Large intestine (tissue), 3 donors: ENCODE measurements at regions not wholly inside any gene's neighbourhood (a gene's known extent, or its start where the extent isn't known, plus 50 kb on each side); places are given as distances from the start of the nearest gene placed in this dataset.
"Not testable (repeated sequence)": the region's sequence is repeated elsewhere in the genome, so short reads cannot be mapped to it uniquely, and the experiment has no call there.

Experiments
- DNase-seq, 2 donors: peaks; one replicate each; pipeline versions ENCODE4 v3.0.0 to v3.0.0-alpha.2; 2013
- H3K27ac ChIP-seq: one replicate; pipeline ENCODE4 v1.5.1; 2013; ENCODE audit warnings: low read length
- H3K27me3 ChIP-seq: 2 replicates; pipeline ENCODE4 v1.6.1; 2013; ENCODE audit warnings: low read length; ENCODE audit not compliant: control insufficient read depth, insufficient read depth
- H3K36me3 ChIP-seq: 2 replicates; pipeline ENCODE4 v1.6.1; 2013; ENCODE audit warnings: low read length; ENCODE audit not compliant: control insufficient read depth, insufficient read depth
- H3K4me1 ChIP-seq: one replicate; pipeline ENCODE4 v1.6.1; 2013; ENCODE audit warnings: low read length; ENCODE audit not compliant: control insufficient read depth, insufficient read depth
- H3K4me3 ChIP-seq: one replicate; pipeline ENCODE4 v1.5.1; 2013; ENCODE audit warnings: low read length
- H3K9me3 ChIP-seq: one replicate; pipeline ENCODE4 v1.6.1; 2013; ENCODE audit warnings: mild to moderate bottlenecking, low read depth, low read length, moderate library complexity; ENCODE audit not compliant: control insufficient read depth
- WGBS: methylation state at CpG from one replicate; pipeline ENCODE4 v1.1.5; 2013; ENCODE audit warnings: low lambda C conversion rate; ENCODE audit not compliant: insufficient coverage; 5-methylcytosine and 5-hydroxymethylcytosine counted together

GRCh38 chr13:22961835-22962537, 218.8 kb upstream of the SGCG start:
- Histone ChIP-seq H3K36me3 (no peaks in the 10 kb centered on the region), H3K27ac (no peak overlapping the region), H3K27me3 (no peaks in the 10 kb centered on the region), H3K9me3 (no peaks in the 10 kb centered on the region), H3K4me3 (no peak overlapping the region), H3K4me1 (no peaks in the 10 kb centered on the region)
- WGBS = no CpG with 5 or more reads among the region's 16 CpGs
- no peak for DNase-seq

GRCh38 chr13:22963384-22964053, 217.3 kb upstream of the SGCG start:
- DNase-seq, H3K27me3 ChIP-seq, H3K9me3 ChIP-seq, H3K4me1 ChIP-seq, H3K4me3 ChIP-seq, H3K36me3 ChIP-seq, H3K27ac ChIP-seq: not testable (repeated sequence)
- no CpG with 5 or more reads among the region's 8 CpGs for WGBS

- no peak overlapping the region for H3K4me3 ChIP-seq
- WGBS = no CpG with 5 or more reads among the region's 12 CpGs
- no peak for DNase-seq
- no peak overlapping the region for H3K27ac ChIP-seq
- H3K36me3 ChIP-seq = no peaks in the 10 kb centered on the region
- H3K4me1 ChIP-seq = no peaks in the 10 kb centered on the region
- H3K27me3 ChIP-seq = no peaks in the 10 kb centered on the region
- H3K9me3 ChIP-seq = no peaks in the 10 kb centered on the region
Measured at GRCh38 chr13:22964245-22964966, 216.4 kb upstream of the SGCG start.

GRCh38 chr13:22965011-22965857, 215.5 kb upstream of the SGCG start:
- not testable (repeated sequence) for H3K4me1 ChIP-seq, DNase-seq, H3K27ac ChIP-seq, H3K36me3 ChIP-seq, H3K9me3 ChIP-seq, H3K27me3 ChIP-seq, H3K4me3 ChIP-seq
- WGBS = no CpG with 5 or more reads among the region's 28 CpGs

GRCh38 chr13:22965858-22966239, 214.9 kb upstream of the SGCG start:
- H3K4me3 ChIP-seq, H3K9me3 ChIP-seq, H3K27me3 ChIP-seq, H3K36me3 ChIP-seq, H3K27ac ChIP-seq, H3K4me1 ChIP-seq, DNase-seq: not testable (repeated sequence)
- WGBS = no CpG with 5 or more reads among the region's 8 CpGs

- H3K4me1 ChIP-seq, H3K27me3 ChIP-seq, DNase-seq, H3K27ac ChIP-seq, H3K4me3 ChIP-seq, H3K36me3 ChIP-seq, H3K9me3 ChIP-seq: not testable (repeated sequence)
- WGBS = no CpG with 5 or more reads among the region's 13 CpGs
Measured at GRCh38 chr13:22966753-22967152, 214.0 kb upstream of the SGCG start.

- DNase-seq = no peak
- Histone ChIP-seq H3K9me3 (no peaks in the 10 kb centered on the region), H3K27ac (no peak overlapping the region), H3K4me3 (no peak overlapping the region), H3K36me3 (no peaks in the 10 kb centered on the region), H3K4me1 (no peaks in the 10 kb centered on the region), H3K27me3 (no peaks in the 10 kb centered on the region)
- no CpG with 5 or more reads among the region's 6 CpGs for WGBS
Measured at GRCh38 chr13:22967669-22968068, 213.1 kb upstream of the SGCG start.

GRCh38 chr13:22979952-22980351, 200.8 kb upstream of the SGCG start:
- Histone ChIP-seq H3K36me3 (no peaks in the 10 kb centered on the region), H3K9me3 (peaks cover 5% of the 10 kb centered on the region), H3K4me3 (no peak overlapping the region), H3K27ac (no peak overlapping the region), H3K27me3 (no peaks in the 10 kb centered on the region), H3K4me1 (no peaks in the 10 kb centered on the region)
- WGBS = no CpG with 5 or more reads among the region's 3 CpGs
- DNase-seq = no peak

GRCh38 chr13:22980936-22981335, 199.8 kb upstream of the SGCG start:
- Histone ChIP-seq H3K9me3 (peaks cover 5% of the 10 kb centered on the region), H3K4me3 (no peak overlapping the region), H3K27ac (no peak overlapping the region), H3K27me3 (no peaks in the 10 kb centered on the region), H3K4me1 (no peaks in the 10 kb centered on the region), H3K36me3 (no peaks in the 10 kb centered on the region)
- DNase-seq = no peak
- whole genome bisulfite sequencing = no CpG with 5 or more reads among the region's 2 CpGs

- Histone ChIP-seq H3K27ac (no peak overlapping the region), H3K9me3 (no peaks in the 10 kb centered on the region), H3K27me3 (no peaks in the 10 kb centered on the region), H3K36me3 (no peaks in the 10 kb centered on the region), H3K4me1 (no peaks in the 10 kb centered on the region), H3K4me3 (no peak overlapping the region)
- DNase-seq = no peak
- 50% methylated on average over 1 of the region's 1 CpG for WGBS
Measured at GRCh38 chr13:22993148-22993547, 187.6 kb upstream of the SGCG start.
